Stimulated activated naive CD8-positive, alpha-beta T cell treated with anti-CD3 and anti-CD28 coated beads, Interleukin-15, amount 100 ng/mL, for 72 hours (primary cell): ENCODE measurements at regions not wholly inside any gene's neighbourhood (a gene's known extent, or its start where the extent isn't known, plus 50 kb on each side); places are given as distances from the start of the nearest gene placed in this dataset.
"Not testable (repeated sequence)": the region's sequence is repeated elsewhere in the genome, so short reads cannot be mapped to it uniquely, and the experiment has no call there.

Experiments used
- ATAC-seq: fragments of 150-1000 bp; cut with Tn5 transposase; 2 replicates; pipeline ENCODE4 v1.10.0; 2021; ENCODE audit warnings: mild to moderate bottlenecking, moderate library complexity
- DNase-seq, 2 donors: peaks; one replicate each; pipeline ENCODE4 v3.0.0; 2021 to 2022
- H3K27ac Mint-ChIP-seq, 2 donors: one replicate each; pipeline ENCODE4 v1.8.0; 2022; ENCODE audit warnings: mild to moderate bottlenecking in 2 of 2, mixed read lengths in 2 of 2, moderate library complexity in 2 of 2
- H3K27me3 Mint-ChIP-seq: one replicate; pipeline ENCODE4 v1.8.0; 2022; ENCODE audit warnings: mixed read lengths
- H3K4me1 Mint-ChIP-seq: one replicate; pipeline ENCODE4 v1.8.0; 2022; ENCODE audit warnings: mild to moderate bottlenecking, mixed read lengths
- H3K4me3 Mint-ChIP-seq, 2 donors: one replicate each; pipeline ENCODE4 v1.8.0; 2022; ENCODE audit warnings: mild to moderate bottlenecking in 2 of 2, mixed read lengths in 2 of 2, moderate library complexity in 1 of 2
- H3K9me3 Mint-ChIP-seq, 2 donors: one replicate each; pipeline ENCODE4 v1.8.0; 2022; ENCODE audit warnings: mixed read lengths in 2 of 2

DNA sequence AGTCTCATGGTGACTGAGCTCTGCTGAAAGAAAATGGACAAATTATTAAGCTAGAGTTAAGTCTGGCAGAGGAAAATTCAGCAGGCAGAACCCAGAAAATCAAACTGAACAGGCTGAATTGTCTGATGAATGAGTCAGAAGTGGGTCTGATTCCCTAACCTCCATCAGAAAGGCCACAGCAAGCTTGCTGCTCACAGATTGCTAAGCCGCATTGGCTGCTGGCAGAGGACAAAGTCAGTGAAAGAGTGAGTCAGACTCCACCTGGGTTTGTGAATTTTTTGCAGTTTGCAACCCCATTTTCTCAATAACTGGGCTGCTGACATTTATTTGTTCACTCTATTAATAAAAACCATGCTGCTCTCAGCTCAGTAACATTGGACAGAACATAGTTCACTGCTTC, 191.3 kb downstream of the EPM2A start:
- Mint-ChIP-seq H3K27me3 (no peaks in the 10 kb centered on the region), H3K4me3 (no peak overlapping the region), H3K4me1 (no peaks in the 10 kb centered on the region), H3K9me3 (no peaks in the 10 kb centered on the region), H3K27ac (no peak overlapping the region)
- ATAC-seq (no peak), DNase-seq (no peak)

DNA sequence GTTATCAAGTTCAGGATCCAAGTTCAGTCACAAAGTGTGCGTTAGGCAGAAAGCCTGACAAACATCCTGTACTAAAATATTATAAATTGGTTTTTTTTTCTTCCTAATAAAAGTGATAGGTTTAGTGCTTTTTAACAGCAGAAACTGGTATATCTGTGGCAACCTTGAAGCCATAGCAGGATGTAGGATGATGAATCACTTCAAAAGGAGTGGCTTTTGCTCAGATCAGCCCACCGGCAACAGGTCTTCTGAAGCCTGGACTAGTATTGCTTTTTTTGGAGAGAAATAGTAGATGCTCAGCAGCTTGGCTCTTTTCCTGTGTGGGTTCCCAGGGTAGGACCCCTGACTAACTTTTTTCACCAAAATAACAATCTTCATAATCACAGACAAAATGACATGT, 190.8 kb downstream of the EPM2A start:
- ATAC-seq (no peak), DNase-seq (no peak)
- Mint-ChIP-seq H3K4me3 (no peak overlapping the region), H3K9me3 (no peaks in the 10 kb centered on the region), H3K27ac (no peak overlapping the region), H3K27me3 (no peaks in the 10 kb centered on the region), H3K4me1 (no peaks in the 10 kb centered on the region)

DNA sequence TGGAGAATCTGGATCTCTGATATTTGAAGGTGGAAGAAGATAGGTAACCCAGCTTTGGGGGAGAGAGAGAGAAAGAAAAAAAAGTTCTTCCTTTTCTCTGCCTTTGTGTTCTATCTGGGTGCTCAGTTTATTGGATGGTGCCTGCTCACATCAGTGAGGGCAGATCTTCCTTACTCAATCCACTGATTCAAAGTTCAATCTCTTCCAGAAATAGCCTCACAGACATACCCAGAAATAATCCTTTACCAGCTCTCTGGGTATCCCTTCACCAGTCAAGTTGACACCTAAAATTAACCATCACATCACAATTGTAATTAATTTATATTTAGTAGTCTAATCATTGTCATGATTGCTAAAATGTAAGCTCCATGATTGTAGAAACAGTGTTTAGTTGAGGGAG, 189.1 kb downstream of the EPM2A start:
- no peaks in the 10 kb centered on the region for H3K27me3 Mint-ChIP-seq
- ATAC-seq (no peak), DNase-seq (no peak)
- no peak overlapping the region for H3K27ac Mint-ChIP-seq
- H3K9me3 Mint-ChIP-seq = no peaks in the 10 kb centered on the region
- no peaks in the 10 kb centered on the region for H3K4me1 Mint-ChIP-seq
- no peak overlapping the region for H3K4me3 Mint-ChIP-seq

DNA sequence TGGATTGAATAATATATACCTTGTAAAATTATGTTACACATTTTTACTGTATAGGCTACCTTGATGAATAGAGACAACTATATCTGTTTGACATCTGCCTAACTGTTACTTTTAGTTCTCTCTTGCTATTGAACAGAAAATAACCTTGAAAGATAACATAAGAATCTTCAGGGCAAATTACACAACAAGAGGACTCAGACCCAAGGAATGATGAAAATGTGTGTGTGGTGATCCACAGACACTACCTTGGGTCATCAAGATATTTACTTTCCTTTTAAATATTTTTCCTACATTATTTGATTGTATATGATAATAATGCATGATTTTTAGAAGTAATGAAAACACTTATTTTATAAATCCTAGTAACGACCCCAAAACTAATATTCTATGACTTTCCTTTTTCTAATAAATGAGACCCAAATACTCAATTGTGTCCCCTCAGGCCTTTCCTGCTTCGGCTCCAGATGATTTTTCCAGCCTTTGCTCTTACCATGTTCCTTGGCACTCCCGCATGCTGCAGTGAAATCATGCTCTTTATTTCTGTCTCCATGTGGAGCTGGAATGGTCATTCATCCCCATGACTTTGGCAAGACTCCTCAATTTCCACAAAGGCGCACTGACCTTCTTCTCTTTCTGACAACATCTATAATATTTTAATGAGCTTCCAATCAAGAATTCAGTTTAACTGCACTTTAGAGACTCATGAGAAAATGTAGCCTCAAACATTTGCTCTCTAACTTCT, 187.6 kb downstream of the EPM2A start:
- Mint-ChIP-seq H3K4me1 (no peaks in the 10 kb centered on the region), H3K27ac (no peak overlapping the region), H3K4me3 (no peak overlapping the region), H3K27me3 (peaks cover under 1% of the 10 kb centered on the region), H3K9me3 (peaks cover 0 to under 1% of the 10 kb centered on the region in 2 donors)
- no peak for DNase-seq
- ATAC-seq = no peak

DNA sequence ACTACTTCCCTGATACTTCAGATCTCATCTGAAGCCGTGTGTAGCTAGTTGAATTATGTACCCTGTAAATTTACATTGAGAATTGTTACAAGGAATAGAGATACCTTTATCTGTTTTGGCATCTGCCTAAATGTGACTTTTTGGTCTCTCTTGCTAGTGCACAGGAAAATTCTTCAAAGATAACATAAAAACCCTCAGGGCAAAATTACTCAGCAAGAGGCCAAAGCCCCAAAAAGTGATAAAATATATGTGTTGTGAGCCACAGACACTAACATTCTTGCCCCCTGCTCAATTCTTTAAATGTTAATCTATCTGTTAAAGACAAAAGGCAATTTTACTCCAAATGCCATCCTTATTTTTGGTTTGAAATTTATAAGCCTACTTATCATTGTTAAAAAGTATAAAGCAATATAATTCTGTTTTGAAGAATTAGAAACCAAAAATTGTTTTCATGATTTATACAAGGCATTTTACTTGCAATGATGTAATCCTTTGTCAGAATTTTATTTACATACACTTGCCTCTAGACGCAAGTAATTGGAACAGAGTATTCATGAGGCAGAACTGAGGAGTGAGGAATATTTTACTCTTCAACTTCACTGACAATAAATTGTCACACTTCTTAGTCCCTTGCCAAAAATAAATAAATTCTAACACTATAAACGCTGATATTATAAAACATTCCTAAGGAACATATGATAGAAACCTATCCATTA, 186.2 kb downstream of the EPM2A start:
- Mint-ChIP-seq H3K9me3 (peaks cover 6% of the 10 kb centered on the region in 2 donors), H3K27me3 (peaks cover 8% of the 10 kb centered on the region), H3K27ac (no peak overlapping the region), H3K4me3 (no peak overlapping the region), H3K4me1 (no peaks in the 10 kb centered on the region)
- DNase-seq (no peak), ATAC-seq (no peak)

DNA sequence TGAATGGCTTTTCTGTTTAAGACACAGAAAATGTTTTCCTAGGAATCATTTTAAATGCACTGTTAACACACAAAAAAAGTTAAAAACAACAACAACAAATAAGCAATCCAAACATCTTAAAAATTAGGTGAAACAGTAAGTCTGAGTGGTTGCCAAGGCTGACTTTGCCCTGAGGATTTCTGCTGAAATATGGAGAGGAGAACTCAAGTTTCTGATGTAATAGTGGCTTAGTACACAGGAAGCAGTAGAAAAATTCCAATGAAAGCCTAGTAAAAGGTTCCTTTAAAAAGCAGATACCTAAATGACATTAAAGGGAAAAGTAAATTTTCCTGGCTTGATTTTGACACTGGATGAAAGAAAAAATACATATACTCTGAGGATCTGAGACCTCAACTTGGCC, 184.2 kb downstream of the EPM2A start:
- peaks cover 8% of the 10 kb centered on the region for H3K27me3 Mint-ChIP-seq
- peaks cover 6% of the 10 kb centered on the region in 2 donors for H3K9me3 Mint-ChIP-seq
- H3K4me1 Mint-ChIP-seq = no peaks in the 10 kb centered on the region
- ATAC-seq (no peak), DNase-seq (no peak)
- H3K27ac Mint-ChIP-seq = no peak overlapping the region
- no peak overlapping the region for H3K4me3 Mint-ChIP-seq

DNA sequence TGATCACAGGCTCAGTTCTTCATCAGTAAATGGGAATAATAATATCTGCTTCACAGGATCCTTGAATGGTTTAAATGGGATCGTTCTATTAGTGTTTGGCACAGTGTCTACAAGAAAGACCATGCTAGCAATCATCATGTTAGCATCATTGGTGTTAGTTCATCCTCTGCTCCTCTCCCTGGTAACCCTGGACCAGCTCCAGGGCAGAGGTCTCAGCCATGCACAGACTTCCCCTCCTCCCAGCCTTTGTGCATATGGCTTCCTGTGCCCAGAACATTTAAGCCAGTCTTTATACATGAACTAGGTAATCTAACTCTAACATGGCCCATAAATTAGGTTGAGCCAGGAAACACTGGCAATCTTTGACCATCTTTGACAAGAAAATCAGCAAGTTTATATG, 180.2 kb downstream of the EPM2A start:
- Mint-ChIP-seq H3K4me3 (no peak overlapping the region), H3K27ac (no peak overlapping the region), H3K27me3 (peaks cover 15% of the 10 kb centered on the region), H3K9me3 (peaks cover 6% of the 10 kb centered on the region in 2 donors), H3K4me1 (no peaks in the 10 kb centered on the region)
- no peak for ATAC-seq
- no peak for DNase-seq

DNA sequence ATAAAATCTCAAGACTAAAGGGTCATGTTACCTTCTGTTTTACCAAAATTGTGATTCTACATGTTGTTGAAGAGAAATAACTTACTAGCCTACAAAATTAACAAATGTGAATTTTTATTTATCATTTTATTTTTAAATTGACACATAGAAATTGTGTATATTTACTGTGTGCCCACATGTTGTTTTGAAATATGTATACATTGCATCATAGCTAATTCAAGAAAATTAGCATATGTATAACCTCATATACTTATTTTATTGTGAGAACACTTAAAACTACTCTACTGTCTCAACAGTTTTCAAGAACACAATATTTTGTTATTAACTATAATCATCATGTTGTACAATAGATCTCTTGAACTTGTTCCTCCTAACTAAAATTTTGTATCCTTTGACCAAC, 177.8 kb downstream of the EPM2A start:
- Mint-ChIP-seq H3K4me1 (no peaks in the 10 kb centered on the region), H3K4me3 (no peak overlapping the region), H3K27ac (no peak overlapping the region), H3K27me3 (peaks cover 15% of the 10 kb centered on the region), H3K9me3 (peaks cover 6% of the 10 kb centered on the region in 2 donors)
- no peak for DNase-seq
- no peak for ATAC-seq

DNA sequence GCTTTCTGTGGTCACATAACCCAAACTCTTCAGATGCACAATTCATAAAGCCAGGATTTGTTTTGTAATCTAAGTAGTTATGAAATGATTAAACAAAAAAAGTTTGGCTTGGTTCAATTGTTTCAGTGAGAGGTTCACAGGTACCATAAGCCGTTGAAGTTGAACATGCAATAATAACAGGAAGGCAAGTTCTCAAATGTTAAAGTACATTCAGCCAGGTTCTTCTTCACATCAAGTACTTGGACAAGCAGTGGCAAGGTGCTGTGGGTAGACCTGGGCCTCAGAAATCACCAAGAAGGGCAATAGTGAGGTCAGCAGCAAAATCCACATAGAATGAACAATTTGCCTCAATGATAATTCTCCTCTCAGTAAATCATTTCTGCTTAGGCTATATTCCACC, 175.5 kb downstream of the EPM2A start:
- H3K4me3 Mint-ChIP-seq = no peak overlapping the region
- no peak overlapping the region for H3K27ac Mint-ChIP-seq
- no peak for ATAC-seq
- no peaks in the 10 kb centered on the region for H3K4me1 Mint-ChIP-seq
- peaks cover 14% of the 10 kb centered on the region for H3K27me3 Mint-ChIP-seq
- H3K9me3 Mint-ChIP-seq = no peaks in the 10 kb centered on the region
- no peak for DNase-seq

DNA sequence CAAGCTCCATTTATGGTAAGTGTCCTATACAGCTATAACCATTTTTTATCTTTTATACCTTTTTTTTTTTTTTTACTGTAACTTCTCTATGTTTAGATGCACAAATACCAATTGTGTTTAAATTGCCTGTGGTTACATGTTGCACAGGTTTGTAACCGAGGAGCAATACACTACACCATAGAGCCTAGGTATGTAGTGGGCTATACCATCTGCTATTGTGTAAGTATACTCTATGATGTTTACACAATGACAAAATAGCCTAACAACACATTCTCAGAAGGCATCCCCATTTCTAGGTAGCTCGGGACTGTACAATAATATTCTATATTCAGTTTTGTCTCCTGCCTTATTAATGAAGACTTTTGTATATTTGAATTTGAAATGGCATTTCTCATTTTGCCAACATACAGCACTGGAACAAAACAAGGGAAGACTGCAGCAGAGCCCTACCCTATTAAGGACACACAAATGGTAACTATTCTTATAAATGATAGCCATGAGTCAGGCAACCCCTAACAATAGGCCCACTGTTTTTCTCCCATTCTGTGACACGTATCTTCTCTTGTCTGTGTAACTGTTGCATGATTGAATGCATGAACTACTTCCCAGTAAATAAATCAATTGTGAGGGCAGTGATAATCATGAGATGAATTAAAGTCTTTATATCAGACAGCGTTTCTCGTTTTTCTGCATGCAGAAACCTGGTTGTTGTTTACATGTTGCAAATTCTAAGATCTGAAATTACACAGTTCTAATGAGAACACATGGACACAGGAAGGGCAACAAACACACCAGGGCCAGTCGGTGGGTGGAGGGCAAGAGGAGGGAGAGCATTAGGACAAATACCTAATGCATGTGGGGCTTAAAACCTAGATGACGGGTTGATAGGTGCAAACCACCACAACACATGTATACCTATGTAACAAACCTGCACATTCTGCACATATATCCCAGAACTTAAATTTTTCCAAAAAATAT, 173.9 kb downstream of the EPM2A start:
- Mint-ChIP-seq H3K4me3 (no peak overlapping the region), H3K27me3 (peaks cover 14% of the 10 kb centered on the region), H3K9me3 (no peaks in the 10 kb centered on the region), H3K4me1 (no peaks in the 10 kb centered on the region), H3K27ac (no peak overlapping the region)
- DNase-seq (no peak), ATAC-seq (no peak)

DNA sequence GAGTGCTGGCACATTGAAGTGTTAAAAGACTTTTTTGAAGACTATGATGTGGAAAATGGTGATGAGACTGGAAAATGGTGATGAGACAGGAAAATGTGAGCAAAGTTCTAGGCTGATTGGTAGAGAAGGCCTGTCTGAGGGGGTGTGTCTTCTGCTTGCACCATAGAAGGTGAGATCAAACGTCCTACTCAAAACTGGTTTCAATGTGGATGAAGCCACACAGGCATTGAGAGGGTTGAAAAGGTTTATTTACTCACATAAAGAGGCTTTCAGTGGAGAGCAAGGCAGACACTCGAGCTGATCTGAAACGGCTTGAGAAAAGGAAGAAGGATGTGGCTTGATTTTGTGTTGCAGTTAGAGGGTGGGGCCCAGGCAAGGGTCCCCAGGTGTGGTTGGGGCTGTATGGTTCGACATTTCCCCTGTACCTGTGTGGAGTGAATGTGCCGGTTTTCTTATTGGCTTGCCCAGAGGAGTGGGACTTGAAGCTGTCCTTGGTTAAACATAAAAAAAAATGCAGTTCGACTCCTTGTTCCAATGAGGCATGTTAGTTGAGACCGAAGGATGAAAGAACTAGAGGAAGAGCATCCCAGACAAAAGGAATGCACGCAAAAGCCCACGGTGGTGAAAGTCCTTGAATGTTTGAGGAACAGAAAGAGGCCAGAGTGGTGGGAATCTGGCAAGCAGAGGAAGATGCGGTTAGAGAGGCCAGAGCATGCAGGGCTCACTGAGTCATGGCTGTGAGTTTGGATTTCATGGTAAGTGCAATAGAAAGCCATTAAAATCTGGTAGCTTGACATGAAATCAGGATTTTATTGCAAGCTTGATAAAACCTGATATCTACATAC, 172.3 kb downstream of the EPM2A start:
- DNase-seq (no peak), ATAC-seq (no peak)
- no peaks in the 10 kb centered on the region for H3K9me3 Mint-ChIP-seq
- no peak overlapping the region for H3K4me3 Mint-ChIP-seq
- peaks cover 8% of the 10 kb centered on the region for H3K27me3 Mint-ChIP-seq
- H3K27ac Mint-ChIP-seq = no peak overlapping the region
- no peaks in the 10 kb centered on the region for H3K4me1 Mint-ChIP-seq

DNA sequence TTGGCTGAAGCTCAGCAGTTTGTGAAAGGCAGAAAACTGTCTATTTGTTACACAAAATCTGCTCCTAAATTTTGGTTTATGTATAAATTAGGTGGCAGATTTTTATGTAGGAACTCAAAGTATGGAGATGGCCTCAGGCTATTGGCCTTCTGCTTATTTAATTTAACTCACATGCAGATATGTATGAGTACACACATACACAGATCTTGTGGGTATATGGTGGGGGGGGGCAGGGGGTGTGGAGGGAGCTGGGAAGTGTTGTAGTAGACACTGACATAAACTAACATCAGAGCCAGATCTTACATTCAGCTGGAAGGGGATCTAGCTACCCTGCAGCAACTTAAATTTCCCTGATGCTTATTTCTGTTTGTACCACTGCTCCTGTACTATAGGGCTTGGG, 170.8 kb downstream of the EPM2A start:
- no peak for DNase-seq
- Mint-ChIP-seq H3K4me3 (no peak overlapping the region), H3K9me3 (no peaks in the 10 kb centered on the region), H3K27ac (no peak overlapping the region), H3K4me1 (no peaks in the 10 kb centered on the region), H3K27me3 (peaks cover 7% of the 10 kb centered on the region)
- ATAC-seq = no peak

DNA sequence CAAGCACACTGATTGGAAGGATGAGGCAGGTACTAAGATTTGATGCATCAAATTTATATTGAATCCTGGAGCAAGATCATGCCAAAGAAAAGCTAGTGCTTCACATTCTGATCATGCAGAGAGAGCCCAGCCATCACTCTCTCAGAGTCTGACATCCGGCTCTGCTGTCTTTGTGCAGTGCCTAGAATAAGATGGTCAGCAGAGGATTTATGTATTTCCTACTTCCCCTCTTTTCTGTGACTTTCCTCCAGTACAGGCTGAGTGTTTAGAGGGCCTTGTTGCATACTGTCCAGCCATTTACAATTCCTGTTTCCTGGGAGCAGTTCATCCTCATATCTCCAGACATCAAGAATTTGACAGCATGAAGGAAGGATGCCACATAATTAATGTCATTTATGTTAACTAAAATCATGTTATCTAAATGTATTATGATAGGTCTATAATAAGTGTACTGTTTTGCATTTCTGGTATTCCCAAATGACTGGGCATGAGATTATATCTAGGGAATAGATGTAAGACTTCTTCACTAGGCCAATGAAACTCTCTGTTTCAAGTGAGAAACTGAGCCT, 167.6 kb downstream of the EPM2A start:
- peaks cover 0 to 7% of the 10 kb centered on the region in 2 donors for H3K9me3 Mint-ChIP-seq
- no peak overlapping the region for H3K27ac Mint-ChIP-seq
- peaks cover 5% of the 10 kb centered on the region for H3K27me3 Mint-ChIP-seq
- no peaks in the 10 kb centered on the region for H3K4me1 Mint-ChIP-seq
- DNase-seq (no peak), ATAC-seq (no peak)
- no peak overlapping the region for H3K4me3 Mint-ChIP-seq

DNA sequence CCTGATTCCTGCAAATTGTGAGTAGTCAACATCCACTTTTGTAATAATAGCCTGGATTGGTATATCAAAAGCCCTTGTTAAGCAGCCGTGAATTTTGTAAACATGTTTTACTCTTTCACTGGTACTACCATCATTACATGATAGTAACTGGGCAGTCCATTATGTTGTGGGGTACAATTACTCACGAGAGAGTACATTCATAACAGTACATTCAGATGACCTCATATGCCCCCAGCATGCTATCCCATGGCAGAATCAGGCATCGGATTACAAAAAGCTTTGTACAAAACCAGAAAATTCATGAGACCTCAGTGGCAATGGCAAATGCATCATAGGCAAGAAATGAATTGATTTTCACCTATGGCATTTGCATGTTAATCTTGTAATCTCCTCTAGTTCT, 166.2 kb downstream of the EPM2A start:
- no peak for ATAC-seq
- Mint-ChIP-seq H3K27ac (no peak overlapping the region), H3K27me3 (no peaks in the 10 kb centered on the region), H3K4me3 (no peak overlapping the region), H3K4me1 (no peaks in the 10 kb centered on the region), H3K9me3 (peaks cover 0 to 8% of the 10 kb centered on the region in 2 donors)
- DNase-seq = no peak

DNA sequence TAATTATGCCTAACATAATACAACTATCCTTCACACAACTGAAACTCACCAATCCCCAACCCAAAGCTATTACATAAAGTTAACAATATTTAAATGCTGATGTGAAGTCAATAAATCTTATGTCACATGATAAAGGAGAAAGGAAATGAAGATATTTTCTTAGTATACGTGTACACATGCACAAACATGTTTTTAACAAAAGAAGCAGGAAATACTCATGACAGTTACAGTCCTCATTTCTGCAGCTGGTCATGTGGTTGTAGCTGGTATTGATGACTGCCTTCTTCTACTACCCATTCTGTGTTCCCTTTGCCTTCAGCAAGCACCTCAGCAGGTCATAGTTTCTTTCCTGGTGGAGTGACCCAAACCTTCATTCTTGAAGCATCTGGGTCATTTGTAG, 165.0 kb downstream of the EPM2A start:
- H3K9me3 Mint-ChIP-seq = peaks cover 5 to 20% of the 10 kb centered on the region in 2 donors
- not testable (repeated sequence) for DNase-seq, H3K27ac Mint-ChIP-seq, ATAC-seq, H3K4me1 Mint-ChIP-seq, H3K27me3 Mint-ChIP-seq, H3K4me3 Mint-ChIP-seq
